HG03558 (cell line): ENCODE measurements at regions not wholly inside any gene's neighbourhood (a gene's known extent, or its start where the extent isn't known, plus 50 kb on each side); places are given as distances from the start of the nearest gene placed in this dataset.
A peak's percentile ranks its signal among the peaks of the same experiment; 100 is the strongest.

Experiments
- ATAC-seq: cut with Tn5 transposase; IDR thresholded peaks from one replicate; pipeline ENCODE4 v1.9.1; 2021; ENCODE audit warnings: moderate number of reproducible peaks; ENCODE audit not compliant: unreplicated experiment; ENCODE audit errors: extremely low read depth

- ATAC-seq = no peak
Observed at GRCh38 chr4:161143375-161143774, 1020.4 kb downstream of the FSTL5 start.

- no peak for ATAC-seq
Observed at GRCh38 chr4:161134795-161135194, 1029.0 kb downstream of the FSTL5 start.

- ATAC-seq = no peak
Observed at GRCh38 chr4:161133586-161134276, 1030.1 kb downstream of the FSTL5 start.

DNA sequence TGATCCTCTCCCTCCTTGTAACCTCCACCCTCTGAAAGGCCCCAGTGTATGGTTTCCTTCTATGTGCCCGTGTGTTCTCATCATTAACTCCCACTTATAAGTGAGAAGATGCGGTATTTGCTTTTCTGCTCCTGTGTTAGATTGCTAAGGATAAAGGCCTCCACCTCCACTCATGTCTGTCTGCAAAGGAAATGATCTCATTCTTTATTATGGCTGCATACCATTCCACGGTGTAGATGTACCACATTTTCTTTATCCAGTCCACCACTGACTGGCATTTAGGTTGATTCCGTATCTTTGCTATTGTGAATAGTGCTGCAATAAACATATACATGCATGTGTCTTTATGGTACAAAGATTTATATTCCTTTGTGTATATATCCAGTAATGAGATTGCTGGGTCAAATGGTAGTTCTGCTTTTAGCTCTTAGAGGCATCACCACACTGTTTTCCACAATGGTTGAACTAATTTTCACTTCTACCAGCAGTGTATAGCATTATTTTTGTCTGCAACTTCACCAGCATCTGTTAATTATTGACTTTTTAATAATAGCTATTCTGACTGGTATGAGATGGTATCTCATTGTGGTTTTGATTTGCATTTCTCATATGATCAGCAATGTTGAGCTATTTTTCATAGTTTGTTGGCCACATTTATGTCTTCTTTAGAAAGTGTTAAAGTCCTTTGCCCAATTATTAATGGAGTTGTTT lies 1030.9 kb downstream of the FSTL5 start:
- ATAC-seq = peak; percentile 77

- no peak for ATAC-seq
Observed at GRCh38 chr4:161121451-161121850, 1042.3 kb downstream of the FSTL5 start.

DNA sequence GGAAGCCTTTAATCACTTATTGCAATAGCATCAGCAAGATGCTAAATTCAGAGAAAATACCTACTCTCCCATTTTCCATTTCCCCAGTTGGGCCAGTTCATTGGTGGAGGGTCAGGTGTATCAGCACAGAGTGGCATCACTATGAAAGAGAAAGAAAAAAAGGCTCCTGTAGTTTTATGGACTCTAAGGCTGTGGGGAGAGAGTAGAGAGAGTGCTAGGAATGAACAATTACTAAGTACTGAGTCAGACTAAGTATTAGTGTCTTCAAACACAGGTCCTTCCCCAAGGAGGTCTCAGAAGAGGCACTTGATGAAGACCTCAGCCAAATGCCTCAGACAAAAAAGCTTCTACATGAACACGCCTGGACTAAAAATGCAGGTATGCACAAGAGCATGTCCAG lies 1061.9 kb downstream of the FSTL5 start:
- no peak for ATAC-seq

DNA sequence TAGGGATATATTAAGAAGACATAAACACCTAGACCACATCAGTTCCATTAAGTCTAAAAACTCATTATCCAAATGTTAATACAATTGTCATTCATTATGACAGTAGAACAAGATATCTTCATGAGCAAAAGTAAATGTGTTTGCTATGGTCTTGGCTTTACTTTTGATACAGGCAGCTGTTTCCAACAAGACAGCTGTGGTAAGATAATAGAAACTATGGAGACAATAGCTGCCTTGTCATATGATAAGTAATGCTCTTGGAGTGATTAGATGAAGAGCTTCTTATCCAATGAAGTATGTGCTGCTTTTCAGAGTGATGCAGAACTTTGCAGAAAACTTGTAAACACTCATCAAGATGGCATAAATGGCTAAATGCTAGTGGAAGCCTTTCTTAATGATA lies 1066.0 kb downstream of the FSTL5 start:
- no peak for ATAC-seq

- no peak for ATAC-seq
Observed at GRCh38 chr4:161061046-161061445, 1102.8 kb downstream of the FSTL5 start.
